HepG2 (cell line): ENCODE measurements at regions not wholly inside any gene's neighbourhood (a gene's known extent, or its start where the extent isn't known, plus 50 kb on each side); places are given as distances from the start of the nearest gene placed in this dataset.
"Not testable (repeated sequence)": the region's sequence is repeated elsewhere in the genome, so short reads cannot be mapped to it uniquely, and the experiment has no call there.

ENCODE experiments used
- ATAC-seq: fragments of 200-7000 bp; cut with Tn5 transposase; 3 replicates; pipeline ENCODE4 v1.9.1; 2020; ENCODE audit warnings: mild to moderate bottlenecking, moderate library complexity
- BruUV-seq: library from RNA; stranded (reverse); fragments of 400-500 nt; replicated peaks from 2 replicates; lab custom pipeline; 2021; lab: Mats Ljungman, UMichigan
- CTCF ChIA-PET: fragments of 300-600 bp; formaldehyde crosslinking; extraction: SDS; loops from one replicate; lab custom pipeline; 2021; ENCODE audit warnings: low total read pairs, inconsistent platforms, low intra/inter-chr PET ratio; lab: Yijun Ruan, JAX
- POLR2A ChIA-PET: fragments of 350-600 bp; sonication (Branson Sonifier 250); formaldehyde crosslinking; loops from one replicate; lab custom pipeline; 2020; ENCODE audit warnings: antibody characterized with exemption, inconsistent platforms; lab: Yijun Ruan, JAX
- DNase-seq: peaks from one replicate; pipeline ENCODE4 v3.0.0-alpha.2; 2015; ENCODE audit warnings: low spot score
- FAIRE-seq: peaks from 3 replicates; lab custom pipeline; 2011; peaks lifted over from hg19 to GRCh38; lab: Jason Lieb, UNC
- H2AFZ ChIP-seq: one replicate; pipeline ENCODE4 v1.6.1; 2011; ENCODE audit warnings: low read length, inconsistent platforms
- H3K27ac ChIP-seq: fragments of 300-600 bp; 3 replicates; pipeline ENCODE4 v1.8.0; 2011; ENCODE audit warnings: mixed run types, mild to moderate bottlenecking, mixed read lengths, low read length, inconsistent platforms; ENCODE audit not compliant: insufficient read depth; ENCODE audit errors: extremely low read length
- H3K27me3 ChIP-seq, 2 experiments: fragments of 200-600 bp in 1 of 2; 2 replicates in 1 of 2; 3 replicates in 1 of 2; pipeline versions ENCODE4 v1.6.0 to v1.8.0; 2011; ENCODE audit warnings: low read length in 2 of 2, mild to moderate bottlenecking in 2 of 2, moderate library complexity in 2 of 2, inconsistent platforms in 1 of 2; ENCODE audit not compliant: insufficient read depth in 2 of 2, control insufficient read depth in 1 of 2
- H3K36me3 ChIP-seq, 2 experiments: fragments of 200-600 bp in 1 of 2; replicated peaks in 1 of 2; 2 replicates in 1 of 2; 3 replicates in 1 of 2; pipeline versions ENCODE4 v1.5.1 to v1.8.0; 2011; ENCODE audit warnings: low read length in 2 of 2, inconsistent platforms in 1 of 2; ENCODE audit not compliant: insufficient read depth in 2 of 2, control insufficient read depth in 1 of 2
- H3K4me1 ChIP-seq: 2 replicates; pipeline ENCODE4 v1.5.1; 2012; ENCODE audit warnings: low read length, inconsistent platforms; ENCODE audit not compliant: insufficient read depth
- H3K4me2 ChIP-seq: 2 replicates; pipeline ENCODE4 v1.6.0; 2011; ENCODE audit warnings: low read depth, low read length, inconsistent platforms
- H3K4me3 ChIP-seq, 3 experiments: fragments of 200-600 bp in 1 of 3; sonication (generic), shearing (Covaris generic) in 1 of 3; replicated peaks in 1 of 3; 2 replicates each; pipeline ENCODE4 v1.5.1; 2011 to 2016; ENCODE audit warnings: low read length in 3 of 3, inconsistent platforms in 2 of 3, low read depth in 2 of 3, mild to moderate bottlenecking in 2 of 3, control low read depth in 1 of 3, mixed read lengths in 1 of 3; ENCODE audit not compliant: insufficient read depth in 1 of 3
- H3K79me2 ChIP-seq: one replicate; pipeline ENCODE4 v1.6.1; 2011; ENCODE audit warnings: low read length, inconsistent platforms; ENCODE audit not compliant: insufficient read depth
- H3K9ac ChIP-seq: 2 replicates; pipeline ENCODE4 v1.6.0; 2011; ENCODE audit warnings: mild to moderate bottlenecking, low read depth, low read length, inconsistent platforms; ENCODE audit not compliant: insufficient read depth
- H3K9me3 ChIP-seq: 2 replicates; pipeline ENCODE4 v1.5.1; 2012; ENCODE audit warnings: mild to moderate bottlenecking, low read length
- H4K20me1 ChIP-seq: 2 replicates; pipeline ENCODE4 v1.6.0; 2011; ENCODE audit warnings: inconsistent platforms, mild to moderate bottlenecking, low read length, moderate library complexity; ENCODE audit not compliant: insufficient read depth
- CENPBD1 ChIP-seq: sonication (generic); formaldehyde crosslinking; IDR thresholded peaks from 2 replicates; pipeline ENCODE4 v1.8.0; 2022; ENCODE audit warnings: missing genetic modification reagents, low read depth, mild to moderate bottlenecking, borderline replicate concordance
- CHD2 ChIP-seq: IDR thresholded peaks from 2 replicates; pipeline ENCODE4 v1.6.1; 2011; ENCODE audit warnings: low read depth, low read length, improper control_type of control experiment
- HNRNPK ChIP-seq: fragments of 200-400 bp; formaldehyde crosslinking; IDR thresholded peaks from 2 replicates; pipeline ENCODE4 v1.6.1; 2018; ENCODE audit warnings: low read length, low read depth, moderate library complexity, mild to moderate bottlenecking; ENCODE audit not compliant: poor library complexity, severe bottlenecking
- KLF6 ChIP-seq: IDR thresholded peaks from 2 replicates; pipeline ENCODE4 v1.8.0; 2016; ENCODE audit warnings: missing biosample characterization, missing genetic modification reagents
- KMT2A ChIP-seq: sonication (generic); formaldehyde crosslinking; IDR thresholded peaks from 2 replicates; pipeline ENCODE4 v1.4.0; 2020; ENCODE audit warnings: missing genetic modification reagents
- SOX5 ChIP-seq: IDR thresholded peaks from 2 replicates; pipeline ENCODE4 v1.6.1; 2016; ENCODE audit warnings: borderline replicate concordance
- STAT6 ChIP-seq: sonication (generic); formaldehyde crosslinking; IDR thresholded peaks from 2 replicates; pipeline ENCODE4 v1.4.0; 2020; ENCODE audit warnings: missing genetic modification reagents, mild to moderate bottlenecking, borderline replicate concordance
- THAP11 ChIP-seq: IDR thresholded peaks from 2 replicates; pipeline ENCODE4 v1.6.1; 2016; ENCODE audit warnings: missing biosample characterization, missing genetic modification reagents
- ZFY ChIP-seq: sonication (generic); formaldehyde crosslinking; IDR thresholded peaks from 2 replicates; pipeline ENCODE4 v1.4.0; 2020; ENCODE audit warnings: missing genetic modification reagents
- ZNF274 ChIP-seq: sonication (generic); formaldehyde crosslinking; IDR thresholded peaks from 2 replicates; pipeline ENCODE4 v1.5.1; 2020; ENCODE audit warnings: mild to moderate bottlenecking, missing genetic modification reagents
- ZNF737 ChIP-seq: sonication (generic); formaldehyde crosslinking; IDR thresholded peaks from 2 replicates; pipeline ENCODE4 v1.5.0; 2020; ENCODE audit warnings: missing genetic modification reagents, mild to moderate bottlenecking, borderline replicate concordance
- ZNF768 ChIP-seq: sonication (generic); formaldehyde crosslinking; IDR thresholded peaks from 2 replicates; pipeline ENCODE4 v1.4.0; 2020; ENCODE audit warnings: missing genetic modification reagents
- ZNF777 ChIP-seq: sonication (generic); formaldehyde crosslinking; IDR thresholded peaks from 2 replicates; pipeline ENCODE4 v1.4.0; 2020; ENCODE audit warnings: missing genetic modification reagents
- WGBS: methylation state at CpG from one replicate; pipeline ENCODE4 v1.1.6; 2017; ENCODE audit warnings: low lambda C conversion rate; 5-methylcytosine and 5-hydroxymethylcytosine counted together
- in situ Hi-C: cut with HindIII; loops from 2 replicates; pipeline ENCODE4 v1.10.0; 2017; ENCODE audit warnings: low pct_unique_long_range_greater_than_20kb; ENCODE audit not compliant: extremely low pct_ligation_motif_present
- intact Hi-C: fragments of 100-400 bp; cut with micrococcal nuclease; formaldehyde crosslinking; loops from one replicate; pipeline ENCODE4 v1.10.0; 2022; ENCODE audit not compliant: unreplicated experiment

- no peaks in the 10 kb centered on the region for H3K27me3 ChIP-seq
- H4K20me1 ChIP-seq, result no peaks in the 10 kb centered on the region
- H3K4me3 ChIP-seq, result no peak overlapping the region
- 0% methylated on average over 2 of the region's 2 CpGs for WGBS
- H3K4me1 ChIP-seq, result no peaks in the 10 kb centered on the region
- ChIA-PET CTCF (no interaction called here), POLR2A (no interaction called here)
- in situ Hi-C loops (no loop called here), intact Hi-C loops (no loop called here)
- TF ChIP-seq ZNF777 (CRISPR knock-in tag) (no peak), ZNF737 (no peak), SOX5 (CRISPR knock-in tag) (no peak), CHD2 (no peak), STAT6 (CRISPR knock-in tag) (no peak), THAP11 (no peak), HNRNPK (no peak), KLF6 (CRISPR knock-in tag) (no peak), ZNF274 (CRISPR knock-in tag) (no peak), ZFY (no peak), CENPBD1 (CRISPR knock-in tag) (no peak), KMT2A (CRISPR knock-in tag) (no peak), ZNF768 (CRISPR knock-in tag) (no peak)
- no peak for FAIRE-seq
- BruUV-seq, result no TSS peak
- H2AFZ ChIP-seq, result no peak overlapping the region
- H3K9ac ChIP-seq, result no peak overlapping the region
- no peaks in the 10 kb centered on the region for H3K79me2 ChIP-seq
- H3K36me3 ChIP-seq, result no peaks in the 10 kb centered on the region
- DNase-seq, result no peak
- peaks cover 11% of the 10 kb centered on the region for H3K9me3 ChIP-seq
- H3K27ac ChIP-seq, result no peak overlapping the region
- ATAC-seq, result no peak
- H3K4me2 ChIP-seq, result no peak overlapping the region
These were observed 200.2 kb downstream of the CPEB2 start for GRCh38 chr4:15202481-15202880.

- ATAC-seq, H3K4me3 ChIP-seq, intact Hi-C loops, H3K4me2 ChIP-seq, H2AFZ ChIP-seq, FAIRE-seq, in situ Hi-C loops, DNase-seq, H3K36me3 ChIP-seq, H4K20me1 ChIP-seq, H3K4me1 ChIP-seq, H3K9ac ChIP-seq, CTCF ChIA-PET, H3K27me3 ChIP-seq, H3K79me2 ChIP-seq, BruUV-seq, H3K27ac ChIP-seq, POLR2A ChIA-PET: not testable (repeated sequence)
- H3K9me3 ChIP-seq, result peaks cover 11% of the 10 kb centered on the region
- 26% methylated on average over 3 of the region's 3 CpGs for WGBS
These were observed 204.2 kb downstream of the CPEB2 start for GRCh38 chr4:15206526-15206925.
